Testis (tissue), 2 donors: ENCODE measurements at regions not wholly inside any gene's neighbourhood (a gene's known extent, or its start where the extent isn't known, plus 50 kb on each side); places are given as distances from the start of the nearest gene placed in this dataset.

Source experiments
- DNase-seq: peaks from one replicate; pipeline ENCODE4 v3.0.0-alpha.2; 2019
- H3K27ac ChIP-seq, 2 donors: fragments of 200-600 bp; sonication (generic); one replicate each; pipeline ENCODE4 v1.5.1; 2019
- H3K27me3 ChIP-seq: fragments of 200-600 bp; sonication (generic); one replicate; pipeline ENCODE4 v1.5.1; 2019
- H3K36me3 ChIP-seq: fragments of 200-600 bp; sonication (generic); one replicate; pipeline ENCODE4 v1.5.1; 2017; ENCODE audit warnings: low read depth; ENCODE audit errors: missing control alignments
- H3K4me1 ChIP-seq: fragments of 200-600 bp; sonication (generic); one replicate; pipeline ENCODE4 v1.5.1; 2019
- H3K4me3 ChIP-seq, 2 donors: fragments of 200-600 bp; sonication (generic); one replicate each; pipeline ENCODE4 v1.5.1; 2017 to 2019
- H3K9me3 ChIP-seq: fragments of 200-600 bp; sonication (generic); one replicate; pipeline ENCODE4 v1.5.1; 2017
- CTCF ChIP-seq, 3 experiments: fragments of 450-650 bp in 2 of 3; fragments of 200-600 bp in 1 of 3; sonication (generic) in 1 of 3; IDR thresholded peaks; one replicate each; pipeline ENCODE4 v1.5.1; 2016 to 2019; ENCODE audit warnings: antibody characterized with exemption in 3 of 3, mild to moderate bottlenecking in 2 of 3, moderate library complexity in 1 of 3
- POLR2A ChIP-seq: fragments of 450-650 bp; IDR thresholded peaks from one replicate; pipeline ENCODE4 v1.6.1; 2017; ENCODE audit warnings: antibody characterized with exemption, mild to moderate bottlenecking, moderate library complexity
- WGBS, 2 donors: methylation state at CpG; one replicate each; pipeline ENCODE4 v1.1.5; 2018; 5-methylcytosine and 5-hydroxymethylcytosine counted together
- intact Hi-C: fragments of 100-400 bp; cut with DNase I; formaldehyde crosslinking; loops from one replicate; pipeline ENCODE4 v1.15.1; 2023; ENCODE audit warnings: low total_unique reads

GRCh38 chr14:38867561-38868150, 235.4 kb downstream of the SEC23A start:
- DNase-seq, result peak; percentile 88
- intact Hi-C loops, result no loop called here
- H3K27ac ChIP-seq, result no peak overlapping the region
- no peaks in the 10 kb centered on the region for H3K9me3 ChIP-seq
- TF ChIP-seq CTCF (IDR thresholded peaks at IDR 0.05), result peak; percentile 16 to 62 (median 61)
- TF ChIP-seq POLR2A, result no peak
- no peaks in the 10 kb centered on the region for H3K27me3 ChIP-seq
- 44 to 61% methylated on average over 5 of the region's 5 CpGs for WGBS, 2 donors
- H3K36me3 ChIP-seq, result no peaks in the 10 kb centered on the region
- H3K4me1 ChIP-seq, result no peaks in the 10 kb centered on the region
- no peak overlapping the region for H3K4me3 ChIP-seq

- H3K27ac ChIP-seq, result no peak overlapping the region
- H3K9me3 ChIP-seq, result no peaks in the 10 kb centered on the region
- no peaks in the 10 kb centered on the region for H3K27me3 ChIP-seq
- H3K36me3 ChIP-seq, result no peaks in the 10 kb centered on the region
- 73% methylated on average over 4 of the region's 4 CpGs for WGBS, 2 donors
- TF ChIP-seq POLR2A (no peak), CTCF (IDR thresholded peaks at IDR 0.05) (no peak)
- no peak overlapping the region for H3K4me3 ChIP-seq
- intact Hi-C loops, result no loop called here
- DNase-seq, result no peak
- no peaks in the 10 kb centered on the region for H3K4me1 ChIP-seq
Observed at GRCh38 chr14:38866461-38866860, 236.6 kb downstream of the SEC23A start.

- H3K27me3 ChIP-seq, result no peaks in the 10 kb centered on the region
- DNase-seq, result no peak
- no peaks in the 10 kb centered on the region for H3K36me3 ChIP-seq
- no peak overlapping the region for H3K4me3 ChIP-seq
- H3K9me3 ChIP-seq, result no peaks in the 10 kb centered on the region
- TF ChIP-seq CTCF (IDR thresholded peaks at IDR 0.05) (no peak), POLR2A (no peak)
- H3K4me1 ChIP-seq, result no peaks in the 10 kb centered on the region
- intact Hi-C loops, result no loop called here
- WGBS, 2 donors, result 90 to 93% methylated on average over 1 of the region's 1 CpG
- no peak overlapping the region for H3K27ac ChIP-seq
Observed at GRCh38 chr14:38862366-38862765, 240.7 kb downstream of the SEC23A start.

GRCh38 chr14:38860530-38860929, 242.5 kb downstream of the SEC23A start:
- intact Hi-C loops, result no loop called here
- no peaks in the 10 kb centered on the region for H3K36me3 ChIP-seq
- 94 to 100% methylated on average over 1 of the region's 1 CpG for WGBS, 2 donors
- TF ChIP-seq CTCF (IDR thresholded peaks at IDR 0.05) (no peak), POLR2A (no peak)
- H3K27ac ChIP-seq, result no peak overlapping the region
- H3K4me1 ChIP-seq, result no peaks in the 10 kb centered on the region
- DNase-seq, result no peak
- H3K27me3 ChIP-seq, result no peaks in the 10 kb centered on the region
- H3K9me3 ChIP-seq, result no peaks in the 10 kb centered on the region
- H3K4me3 ChIP-seq, result no peak overlapping the region

- Histone ChIP-seq H3K36me3 (no peaks in the 10 kb centered on the region), H3K27me3 (no peaks in the 10 kb centered on the region), H3K4me3 (no peak overlapping the region), H3K9me3 (no peaks in the 10 kb centered on the region), H3K27ac (no peak overlapping the region), H3K4me1 (no peaks in the 10 kb centered on the region)
- TF ChIP-seq POLR2A, result no peak
- TF ChIP-seq CTCF (IDR thresholded peaks at IDR 0.05), result no peak
- intact Hi-C loops, result no loop called here
- DNase-seq, result no peak
Observed at GRCh38 chr14:38856798-38857197, 246.2 kb downstream of the SEC23A start.
